Aorta (tissue), 5 donors: ENCODE measurements at regions not wholly inside any gene's neighbourhood (a gene's known extent, or its start where the extent isn't known, plus 50 kb on each side); places are given as distances from the start of the nearest gene placed in this dataset.

Source experiments
- ATAC-seq: fragments of 200-7000 bp; cut with Tn5 transposase; one replicate; pipeline ENCODE4 v1.9.1; 2022; ENCODE audit warnings: moderate library complexity; ENCODE audit not compliant: low FRiP score
- DNase-seq, 2 donors: peaks; one replicate each; pipeline ENCODE4 v3.0.0-alpha.2; 2020
- H3K27ac ChIP-seq, 2 donors: one replicate each; pipeline ENCODE4 v1.5.1; 2013; ENCODE audit warnings: low read length in 2 of 2, mild to moderate bottlenecking in 2 of 2, moderate library complexity in 2 of 2, control low read depth in 1 of 2, inconsistent platforms in 1 of 2, low read depth in 1 of 2
- H3K27me3 ChIP-seq, 2 donors: one replicate each; pipeline ENCODE4 v1.6.1; 2013; ENCODE audit warnings: control low read depth in 1 of 2, low read length in 1 of 2, mild to moderate bottlenecking in 1 of 2, moderate library complexity in 1 of 2; ENCODE audit not compliant: insufficient read depth in 2 of 2, control insufficient read depth in 1 of 2
- H3K36me3 ChIP-seq, 2 donors: one replicate each; pipeline ENCODE4 v1.6.1; 2013; ENCODE audit warnings: control low read depth in 1 of 2, low read length in 1 of 2, mild to moderate bottlenecking in 1 of 2; ENCODE audit not compliant: insufficient read depth in 2 of 2, control insufficient read depth in 1 of 2
- H3K4me1 ChIP-seq, 2 donors: one replicate each; pipeline ENCODE4 v1.6.1; 2013; ENCODE audit warnings: low read length in 2 of 2, control low read depth in 1 of 2, mild to moderate bottlenecking in 1 of 2, moderate library complexity in 1 of 2; ENCODE audit not compliant: insufficient read depth in 2 of 2, control insufficient read depth in 1 of 2
- H3K4me3 ChIP-seq, 2 donors: one replicate each; pipeline ENCODE4 v1.5.1; 2013; ENCODE audit warnings: low read length in 2 of 2, control low read depth in 1 of 2, mild to moderate bottlenecking in 1 of 2
- H3K9me3 ChIP-seq: one replicate; pipeline ENCODE4 v1.6.1; 2013; ENCODE audit warnings: mild to moderate bottlenecking, low read length; ENCODE audit not compliant: control insufficient read depth
- WGBS, 2 donors: extraction: QIAGEN DNeasy Blood & Tissue Kit; methylation state at CpG; one replicate each; pipeline ENCODE4 v1.1.7; 2013; 5-methylcytosine and 5-hydroxymethylcytosine counted together
- intact Hi-C, 2 donors: fragments of 100-400 bp; cut with DNase I; formaldehyde crosslinking; loops; one replicate each; pipeline versions ENCODE4 v1.14.2 to v1.15.0; 2022
- donor health status: healthy with polysubstance abuse.
- donor health status: Bipolar disorder and iron deficiency.
- donor health status: DM: no; HTN: no; CAD: no.
- donor health status: DM: no; HTN: no; CAD: no.
- donor health status: DM: yes; HTN: yes; CAD: no.

GRCh38 chr11:80086496-80087055, 645.7 kb upstream of the TENM4 start:
- Histone ChIP-seq H3K4me3 (no peak overlapping the region), H3K4me1 (no peaks in the 10 kb centered on the region), H3K9me3 (no peaks in the 10 kb centered on the region), H3K36me3 (no peaks in the 10 kb centered on the region), H3K27me3 (no peaks in the 10 kb centered on the region), H3K27ac (no peak overlapping the region)
- no peak for ATAC-seq
- intact Hi-C loops, result no loop called here
- 68 to 80% methylated on average over 1 of the region's 1 CpG for WGBS, 2 donors
- no peak for DNase-seq

GRCh38 chr11:80085563-80085962, 644.7 kb upstream of the TENM4 start:
- WGBS, 2 donors, result 43 to 47% methylated on average over 2 of the region's 2 CpGs
- Histone ChIP-seq H3K4me1 (no peaks in the 10 kb centered on the region), H3K27ac (no peak overlapping the region), H3K36me3 (no peaks in the 10 kb centered on the region), H3K9me3 (no peaks in the 10 kb centered on the region), H3K4me3 (no peak overlapping the region), H3K27me3 (no peaks in the 10 kb centered on the region)
- DNase-seq (no peak), ATAC-seq (no peak)
- intact Hi-C loops, result no loop called here

- intact Hi-C loops, result no loop called here
- Histone ChIP-seq H3K27me3 (no peaks in the 10 kb centered on the region), H3K4me1 (no peaks in the 10 kb centered on the region), H3K36me3 (no peaks in the 10 kb centered on the region), H3K27ac (no peak overlapping the region), H3K9me3 (no peaks in the 10 kb centered on the region), H3K4me3 (no peak overlapping the region)
- ATAC-seq (no peak), DNase-seq (no peak)
- 69 to 78% methylated on average over 3 of the region's 3 CpGs for WGBS, 2 donors
Observed at GRCh38 chr11:80084608-80085007, 643.8 kb upstream of the TENM4 start.

GRCh38 chr11:80083531-80083951, 642.7 kb upstream of the TENM4 start:
- Histone ChIP-seq H3K4me3 (no peak overlapping the region), H3K36me3 (no peaks in the 10 kb centered on the region), H3K27me3 (no peaks in the 10 kb centered on the region), H3K9me3 (no peaks in the 10 kb centered on the region), H3K4me1 (no peaks in the 10 kb centered on the region), H3K27ac (no peak overlapping the region)
- 90 to 97% methylated on average over 2 of the region's 2 CpGs for WGBS, 2 donors
- intact Hi-C loops, result no loop called here
- DNase-seq (no peak), ATAC-seq (no peak)

- no peaks in the 10 kb centered on the region for H3K27me3 ChIP-seq
- H3K4me1 ChIP-seq, result no peaks in the 10 kb centered on the region
- no peak overlapping the region for H3K27ac ChIP-seq
- no peaks in the 10 kb centered on the region for H3K9me3 ChIP-seq
- DNase-seq (no peak), ATAC-seq (no peak)
- 98 to 100% methylated on average over 1 of the region's 1 CpG for WGBS, 2 donors
- no peak overlapping the region for H3K4me3 ChIP-seq
- intact Hi-C loops, result no loop called here
- H3K36me3 ChIP-seq, result no peaks in the 10 kb centered on the region
Observed at GRCh38 chr11:80082406-80082805, 641.6 kb upstream of the TENM4 start.

- no peak overlapping the region for H3K4me3 ChIP-seq
- no peaks in the 10 kb centered on the region for H3K27me3 ChIP-seq
- WGBS, 2 donors, result 85 to 89% methylated on average over 4 of the region's 4 CpGs
- intact Hi-C loops, result no loop called here
- H3K36me3 ChIP-seq, result no peaks in the 10 kb centered on the region
- no peak for ATAC-seq
- H3K4me1 ChIP-seq, result no peaks in the 10 kb centered on the region
- H3K9me3 ChIP-seq, result no peaks in the 10 kb centered on the region
- DNase-seq, result no peak
- H3K27ac ChIP-seq, result no peak overlapping the region
Observed at GRCh38 chr11:80077113-80077512, 636.3 kb upstream of the TENM4 start.

- no peak for ATAC-seq
- H3K9me3 ChIP-seq, result no peaks in the 10 kb centered on the region
- H3K36me3 ChIP-seq, result no peaks in the 10 kb centered on the region
- 88 to 90% methylated on average over 4 of the region's 4 CpGs for WGBS, 2 donors
- no peaks in the 10 kb centered on the region for H3K27me3 ChIP-seq
- no peak for DNase-seq
- intact Hi-C loops, result no loop called here
- H3K4me1 ChIP-seq, result no peaks in the 10 kb centered on the region
- no peak overlapping the region for H3K27ac ChIP-seq
- H3K4me3 ChIP-seq, result no peak overlapping the region
Observed at GRCh38 chr11:80074837-80075236, 634.0 kb upstream of the TENM4 start.

GRCh38 chr11:80066291-80066690, 625.5 kb upstream of the TENM4 start:
- ATAC-seq, result no peak
- Histone ChIP-seq H3K4me1 (no peaks in the 10 kb centered on the region), H3K27ac (no peak overlapping the region), H3K9me3 (no peaks in the 10 kb centered on the region), H3K27me3 (no peaks in the 10 kb centered on the region), H3K36me3 (no peaks in the 10 kb centered on the region), H3K4me3 (no peak overlapping the region)
- no peak for DNase-seq
- intact Hi-C loops, result no loop called here

GRCh38 chr11:80065086-80065485, 624.3 kb upstream of the TENM4 start:
- Histone ChIP-seq H3K9me3 (no peaks in the 10 kb centered on the region), H3K36me3 (no peaks in the 10 kb centered on the region), H3K27ac (no peak overlapping the region), H3K4me1 (no peaks in the 10 kb centered on the region), H3K27me3 (no peaks in the 10 kb centered on the region), H3K4me3 (no peak overlapping the region)
- DNase-seq, result no peak
- intact Hi-C loops, result no loop called here
- ATAC-seq, result no peak
- 96 to 98% methylated on average over 3 of the region's 3 CpGs for WGBS, 2 donors
